ENCODE measurements at regions not wholly inside any gene's neighbourhood (a gene's known extent, or its start where the extent isn't known, plus 50 kb on each side); places are given as distances from the start of the nearest gene placed in this dataset.

DNA sequence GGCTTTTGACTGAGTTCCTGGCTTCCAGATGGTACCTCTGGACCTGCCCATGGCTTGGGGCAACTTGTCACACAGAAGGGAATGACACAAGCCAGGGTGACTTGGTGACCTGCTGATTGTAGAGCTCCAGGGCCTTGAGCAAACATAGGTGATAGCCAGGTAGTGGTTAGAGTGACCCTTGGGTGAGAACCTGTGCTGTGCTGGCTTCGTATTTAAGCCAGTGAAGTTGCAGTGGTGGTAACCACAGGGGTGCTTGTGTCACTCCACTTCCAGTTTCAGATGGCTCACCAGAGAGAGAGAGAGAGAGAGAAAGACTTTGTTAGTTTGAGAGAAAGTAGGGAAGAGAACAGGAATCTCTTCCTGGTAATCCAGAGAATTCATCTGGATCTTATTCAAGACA is 471.6 kb downstream of the ZIC3 start:
- TF ChIP-seq, protein P1, sequence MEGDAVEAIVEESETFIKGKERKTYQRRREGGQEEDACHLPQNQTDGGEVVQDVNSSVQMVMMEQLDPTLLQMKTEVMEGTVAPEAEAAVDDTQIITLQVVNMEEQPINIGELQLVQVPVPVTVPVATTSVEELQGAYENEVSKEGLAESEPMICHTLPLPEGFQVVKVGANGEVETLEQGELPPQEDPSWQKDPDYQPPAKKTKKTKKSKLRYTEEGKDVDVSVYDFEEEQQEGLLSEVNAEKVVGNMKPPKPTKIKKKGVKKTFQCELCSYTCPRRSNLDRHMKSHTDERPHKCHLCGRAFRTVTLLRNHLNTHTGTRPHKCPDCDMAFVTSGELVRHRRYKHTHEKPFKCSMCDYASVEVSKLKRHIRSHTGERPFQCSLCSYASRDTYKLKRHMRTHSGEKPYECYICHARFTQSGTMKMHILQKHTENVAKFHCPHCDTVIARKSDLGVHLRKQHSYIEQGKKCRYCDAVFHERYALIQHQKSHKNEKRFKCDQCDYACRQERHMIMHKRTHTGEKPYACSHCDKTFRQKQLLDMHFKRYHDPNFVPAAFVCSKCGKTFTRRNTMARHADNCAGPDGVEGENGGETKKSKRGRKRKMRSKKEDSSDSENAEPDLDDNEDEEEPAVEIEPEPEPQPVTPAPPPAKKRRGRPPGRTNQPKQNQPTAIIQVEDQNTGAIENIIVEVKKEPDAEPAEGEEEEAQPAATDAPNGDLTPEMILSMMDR (IDR thresholded peaks at IDR 0.05): no peak
- intact Hi-C loops (cut with DNase I; ENCODE audit: low total_unique reads): no loop called here
- Histone ChIP-seq H3K27ac (no peak overlapping the region), H3K4me3 (no peak overlapping the region), H3K9me3 (peaks cover 0 to 8% (median 0%) of the 10 kb centered on the region in 3 donors), H3K27me3 (no peaks in the 10 kb centered on the region), H3K4me1 (no peaks in the 10 kb centered on the region), H3K36me3 (no peaks in the 10 kb centered on the region)
- no peak for DNase-seq

DNA sequence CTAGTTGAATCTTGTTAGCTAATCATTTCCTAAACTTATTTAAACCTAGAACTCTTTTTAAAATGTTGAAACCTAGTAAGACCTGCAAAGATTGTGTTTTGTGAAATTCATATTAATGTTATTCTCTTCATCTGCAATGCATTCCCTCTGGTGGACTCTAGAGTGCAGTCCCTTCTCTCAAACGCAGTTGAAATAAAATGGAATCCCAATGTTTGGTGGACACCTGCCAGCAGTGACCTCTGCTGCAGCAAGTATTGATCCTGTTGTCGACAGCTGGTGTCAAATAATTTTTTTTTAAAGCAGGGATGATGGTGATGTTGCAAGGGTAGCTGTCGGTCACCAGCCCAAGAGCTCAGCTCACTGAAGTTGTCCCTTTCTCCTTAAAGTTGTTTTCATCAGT is 492.0 kb downstream of the ZIC3 start:
- TF ChIP-seq, protein P1 (IDR thresholded peaks at IDR 0.05): no peak
- no peaks in the 10 kb centered on the region for H3K36me3 ChIP-seq
- H3K9me3 ChIP-seq: peaks cover 0 to 3% (median 0%) of the 10 kb centered on the region in 3 donors
- H3K4me3 ChIP-seq: no peak overlapping the region
- DNase-seq: no peak
- no peaks in the 10 kb centered on the region for H3K4me1 ChIP-seq
- H3K27me3 ChIP-seq: no peaks in the 10 kb centered on the region
- intact Hi-C loops (cut with DNase I; ENCODE audit: low total_unique reads): no loop called here
- H3K27ac ChIP-seq: no peak overlapping the region

DNA sequence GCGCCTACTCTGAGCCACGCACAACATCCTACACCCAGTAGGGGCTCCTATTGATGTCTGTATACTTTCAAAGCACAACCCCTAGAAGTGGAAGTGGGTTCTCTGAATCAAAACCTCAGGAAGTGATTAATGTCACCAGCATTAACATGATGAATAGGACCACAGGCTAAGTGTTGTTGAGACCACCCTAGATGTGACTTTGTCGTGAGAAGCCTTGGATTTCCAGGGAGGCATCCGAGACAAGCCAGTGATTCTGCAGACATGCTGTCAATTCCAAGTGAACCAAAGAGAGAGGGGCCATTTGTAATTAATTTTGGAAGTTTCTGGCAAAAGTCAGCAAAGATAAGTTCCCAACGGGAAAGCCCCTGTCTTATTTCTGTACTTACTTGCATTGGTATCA is 493.0 kb downstream of the ZIC3 start:
- TF ChIP-seq, protein P1 (IDR thresholded peaks at IDR 0.05): no peak
- Histone ChIP-seq H3K36me3 (no peaks in the 10 kb centered on the region), H3K27me3 (no peaks in the 10 kb centered on the region), H3K9me3 (peaks cover 0 to 3% (median 0%) of the 10 kb centered on the region in 3 donors), H3K4me1 (no peaks in the 10 kb centered on the region), H3K4me3 (no peak overlapping the region), H3K27ac (no peak overlapping the region)
- DNase-seq: no peak
- intact Hi-C loops (cut with DNase I; ENCODE audit: low total_unique reads): no loop called here

DNA sequence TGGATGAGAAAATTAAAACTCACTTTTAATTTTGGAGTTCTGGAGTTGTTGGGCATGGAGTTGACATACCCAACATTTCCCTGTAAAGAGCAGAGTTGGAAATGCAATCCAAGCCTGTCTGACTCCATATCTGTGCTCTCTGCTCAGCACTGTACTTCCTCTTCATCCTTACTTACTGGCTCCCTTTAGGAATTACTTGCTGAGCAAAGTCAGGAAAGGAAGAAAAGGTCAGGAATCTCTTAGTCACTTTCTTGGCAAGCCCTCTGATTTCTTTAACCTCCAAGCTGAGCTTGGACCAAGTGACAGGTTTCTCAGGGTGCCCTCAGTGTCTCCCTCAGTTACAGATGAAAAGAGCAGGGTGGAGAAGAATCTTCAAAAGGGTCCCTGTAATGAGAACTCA is 501.5 kb downstream of the ZIC3 start:
- H3K4me3 ChIP-seq: no peak overlapping the region
- no peaks in the 10 kb centered on the region for H3K9me3 ChIP-seq
- H3K4me1 ChIP-seq: no peaks in the 10 kb centered on the region
- H3K36me3 ChIP-seq: no peaks in the 10 kb centered on the region
- H3K27me3 ChIP-seq: no peaks in the 10 kb centered on the region
- TF ChIP-seq, protein P1 (IDR thresholded peaks at IDR 0.05): no peak
- DNase-seq: no peak
- intact Hi-C loops (cut with DNase I; ENCODE audit: low total_unique reads): no loop called here
- no peak overlapping the region for H3K27ac ChIP-seq

DNA sequence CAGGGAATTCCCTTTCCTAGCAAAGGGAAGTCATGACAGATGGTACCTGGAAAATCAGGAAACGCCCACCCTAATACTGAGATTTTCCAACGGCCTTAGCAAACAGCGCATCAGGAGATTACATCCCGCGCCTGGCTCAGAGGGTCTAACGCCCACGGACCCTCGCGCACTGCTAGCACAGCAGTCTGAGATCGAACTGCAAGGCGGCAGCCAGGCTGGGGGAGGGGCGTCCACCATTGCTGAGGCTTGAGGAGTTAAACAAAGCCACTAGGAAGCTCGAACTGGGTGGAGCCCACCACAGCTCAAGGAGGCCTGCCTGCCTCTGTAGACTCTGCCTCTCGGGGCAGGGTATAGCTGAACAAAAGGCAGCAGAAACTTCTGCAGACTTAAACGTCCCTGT is 507.7 kb downstream of the ZIC3 start:
- Histone ChIP-seq H3K27ac (no peak overlapping the region), H3K36me3 (no peaks in the 10 kb centered on the region), H3K27me3 (no peaks in the 10 kb centered on the region), H3K4me3 (no peak overlapping the region), H3K4me1 (no peaks in the 10 kb centered on the region), H3K9me3 (no peaks in the 10 kb centered on the region)
- no peak for DNase-seq
- intact Hi-C loops (cut with DNase I; ENCODE audit: low total_unique reads): no loop called here
- TF ChIP-seq, protein P1 (IDR thresholded peaks at IDR 0.05): no peak

DNA sequence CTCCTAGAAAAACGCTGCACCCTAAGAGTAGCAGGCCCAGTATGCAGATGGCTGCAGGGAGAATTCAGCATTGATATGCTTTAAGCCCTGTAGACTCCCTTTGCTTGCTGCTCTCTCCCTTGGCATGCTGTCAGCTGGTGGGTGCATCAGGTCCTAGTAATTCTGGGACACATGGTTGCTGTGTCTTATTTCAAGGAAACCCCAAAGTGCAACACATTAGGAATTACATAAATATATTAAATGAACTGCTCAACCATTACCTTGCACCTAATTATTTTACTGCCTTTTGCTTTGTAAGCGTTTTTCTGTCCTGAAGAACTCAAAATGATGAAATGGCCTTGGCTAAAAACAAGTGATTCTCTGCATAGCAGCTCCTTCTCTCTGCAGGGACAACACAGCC is 516.3 kb downstream of the ZIC3 start:
- TF ChIP-seq, protein P1 (IDR thresholded peaks at IDR 0.05): no peak
- intact Hi-C loops (cut with DNase I; ENCODE audit: low total_unique reads): no loop called here
- no peak for DNase-seq
- Histone ChIP-seq H3K27ac (no peak overlapping the region), H3K4me1 (no peaks in the 10 kb centered on the region), H3K27me3 (no peaks in the 10 kb centered on the region), H3K4me3 (no peak overlapping the region), H3K36me3 (no peaks in the 10 kb centered on the region), H3K9me3 (no peaks in the 10 kb centered on the region)
